ENCODE measurements at regions not wholly inside any gene's neighbourhood (a gene's known extent, or its start where the extent isn't known, plus 50 kb on each side); places are given as distances from the start of the nearest gene placed in this dataset.

GRCh38 chrX:10750581-10750980, 130.2 kb upstream of the MID1 start:
- no peak for DNase-seq
- no peaks in the 10 kb centered on the region for H3K36me3 ChIP-seq
- H3K27ac ChIP-seq: no peak overlapping the region
- TF ChIP-seq, protein P1, sequence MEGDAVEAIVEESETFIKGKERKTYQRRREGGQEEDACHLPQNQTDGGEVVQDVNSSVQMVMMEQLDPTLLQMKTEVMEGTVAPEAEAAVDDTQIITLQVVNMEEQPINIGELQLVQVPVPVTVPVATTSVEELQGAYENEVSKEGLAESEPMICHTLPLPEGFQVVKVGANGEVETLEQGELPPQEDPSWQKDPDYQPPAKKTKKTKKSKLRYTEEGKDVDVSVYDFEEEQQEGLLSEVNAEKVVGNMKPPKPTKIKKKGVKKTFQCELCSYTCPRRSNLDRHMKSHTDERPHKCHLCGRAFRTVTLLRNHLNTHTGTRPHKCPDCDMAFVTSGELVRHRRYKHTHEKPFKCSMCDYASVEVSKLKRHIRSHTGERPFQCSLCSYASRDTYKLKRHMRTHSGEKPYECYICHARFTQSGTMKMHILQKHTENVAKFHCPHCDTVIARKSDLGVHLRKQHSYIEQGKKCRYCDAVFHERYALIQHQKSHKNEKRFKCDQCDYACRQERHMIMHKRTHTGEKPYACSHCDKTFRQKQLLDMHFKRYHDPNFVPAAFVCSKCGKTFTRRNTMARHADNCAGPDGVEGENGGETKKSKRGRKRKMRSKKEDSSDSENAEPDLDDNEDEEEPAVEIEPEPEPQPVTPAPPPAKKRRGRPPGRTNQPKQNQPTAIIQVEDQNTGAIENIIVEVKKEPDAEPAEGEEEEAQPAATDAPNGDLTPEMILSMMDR (IDR thresholded peaks at IDR 0.05; ENCODE audit: low read depth, low read length): no peak
- H3K27me3 ChIP-seq (ENCODE audit: insufficient read depth, low read depth, severe bottlenecking): no peaks in the 10 kb centered on the region
- H3K9me3 ChIP-seq (ENCODE audit: severe bottlenecking): no peaks in the 10 kb centered on the region
- no peak overlapping the region for H3K4me3 ChIP-seq (ENCODE audit: low read depth, low read length)

DNA sequence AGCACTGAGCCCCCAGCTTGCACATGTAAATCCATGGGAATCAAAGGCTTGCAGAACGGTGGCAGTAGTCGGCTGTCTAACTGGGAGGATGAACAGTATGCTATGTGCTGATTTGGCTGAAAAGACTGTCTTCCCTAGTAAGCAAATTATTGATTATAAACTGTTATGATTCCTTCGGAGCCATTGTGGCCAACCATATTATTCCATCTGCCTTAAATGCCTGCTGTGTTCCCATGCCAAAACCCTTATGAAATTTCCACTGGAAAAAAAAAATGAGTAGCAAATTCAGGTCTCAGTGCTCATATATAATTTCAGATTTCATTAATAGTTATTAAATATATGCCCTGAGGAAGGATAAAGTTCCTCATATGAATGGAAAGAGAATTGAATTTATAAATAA, 132.7 kb upstream of the MID1 start:
- no peaks in the 10 kb centered on the region for H3K9me3 ChIP-seq (ENCODE audit: severe bottlenecking)
- TF ChIP-seq, protein P1 (IDR thresholded peaks at IDR 0.05; ENCODE audit: low read depth, low read length): no peak
- no peaks in the 10 kb centered on the region for H3K36me3 ChIP-seq
- H3K27ac ChIP-seq: no peak overlapping the region
- no peaks in the 10 kb centered on the region for H3K27me3 ChIP-seq (ENCODE audit: insufficient read depth, low read depth, severe bottlenecking)
- H3K4me3 ChIP-seq (ENCODE audit: low read depth, low read length): no peak overlapping the region
- DNase-seq: no peak

- H3K36me3 ChIP-seq: no peaks in the 10 kb centered on the region
- TF ChIP-seq, protein P1 (IDR thresholded peaks at IDR 0.05; ENCODE audit: low read depth, low read length): no peak
- no peaks in the 10 kb centered on the region for H3K27me3 ChIP-seq (ENCODE audit: insufficient read depth, low read depth, severe bottlenecking)
- no peaks in the 10 kb centered on the region for H3K9me3 ChIP-seq (ENCODE audit: severe bottlenecking)
- no peak overlapping the region for H3K4me3 ChIP-seq (ENCODE audit: low read depth, low read length)
- H3K27ac ChIP-seq: no peak overlapping the region
- no peak for DNase-seq
Measured at GRCh38 chrX:10754445-10754844, 134.1 kb upstream of the MID1 start.

DNA sequence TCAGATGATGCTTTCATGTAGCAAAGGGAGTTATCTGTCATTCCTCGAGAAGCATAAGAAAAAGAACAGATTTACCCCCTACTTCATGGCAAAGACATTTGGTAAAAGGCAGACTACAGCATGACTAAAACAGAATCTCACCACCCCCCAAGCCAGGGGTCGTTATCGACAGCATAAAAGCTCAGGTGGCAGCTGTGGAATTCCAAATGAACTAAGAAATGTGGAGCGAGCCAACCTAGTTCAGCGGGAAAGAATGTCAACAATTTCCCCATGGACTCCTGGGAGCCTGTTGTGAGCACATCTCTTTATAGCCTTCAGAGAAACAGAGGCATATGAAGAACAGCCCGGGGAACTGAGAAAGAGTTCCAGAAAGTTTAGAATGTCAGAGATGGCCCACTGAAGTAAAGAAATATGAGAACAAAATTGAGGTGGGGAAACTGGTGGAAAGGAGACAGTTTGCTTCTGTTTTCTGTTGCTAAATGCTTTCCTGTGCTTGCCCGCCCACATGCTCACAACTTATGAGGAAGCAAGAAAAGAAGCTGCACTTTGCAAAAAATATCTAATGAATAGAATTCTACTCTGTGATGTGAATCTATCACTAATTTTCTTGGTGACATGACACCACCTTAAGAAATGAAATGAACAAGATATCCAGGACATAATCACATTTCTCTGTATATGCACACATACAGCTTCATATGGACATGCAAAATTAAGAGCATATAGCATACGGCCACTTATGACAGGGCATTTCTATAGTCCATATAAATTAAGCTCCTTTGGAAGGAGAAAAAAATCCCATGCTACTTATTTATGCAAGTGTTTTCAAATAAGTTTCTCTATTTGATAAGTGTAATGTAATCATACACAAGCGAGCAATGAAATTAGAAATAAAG, 135.3 kb upstream of the MID1 start:
- Histone ChIP-seq H3K36me3 (no peaks in the 10 kb centered on the region), H3K4me3 (ENCODE audit: low read depth, low read length) (no peak overlapping the region), H3K27ac (no peak overlapping the region), H3K27me3 (ENCODE audit: insufficient read depth, low read depth, severe bottlenecking) (peaks cover under 1% of the 10 kb centered on the region), H3K9me3 (ENCODE audit: severe bottlenecking) (no peaks in the 10 kb centered on the region)
- TF ChIP-seq, protein P1 (IDR thresholded peaks at IDR 0.05; ENCODE audit: low read depth, low read length): no peak
- DNase-seq: no peak

GRCh38 chrX:10756441-10756840, 136.1 kb upstream of the MID1 start:
- no peak overlapping the region for H3K4me3 ChIP-seq (ENCODE audit: low read depth, low read length)
- no peaks in the 10 kb centered on the region for H3K36me3 ChIP-seq
- peaks cover 3% of the 10 kb centered on the region for H3K27me3 ChIP-seq (ENCODE audit: insufficient read depth, low read depth, severe bottlenecking)
- TF ChIP-seq, protein P1 (IDR thresholded peaks at IDR 0.05; ENCODE audit: low read depth, low read length): no peak
- no peak overlapping the region for H3K27ac ChIP-seq
- no peak for DNase-seq
- no peaks in the 10 kb centered on the region for H3K9me3 ChIP-seq (ENCODE audit: severe bottlenecking)

Measured in WERI-Rb-1 (cell line).